ENCODE measurements at regions not wholly inside any gene's neighbourhood (a gene's known extent, or its start where the extent isn't known, plus 50 kb on each side); places are given as distances from the start of the nearest gene placed in this dataset.

- peaks cover 2% of the 10 kb centered on the region for H3K36me3 Mint-ChIP-seq (ENCODE audit: low read depth)
- no peak overlapping the region for H3K4me3 Mint-ChIP-seq
- DNase-seq = no peak
- no peaks in the 10 kb centered on the region for H3K4me1 Mint-ChIP-seq
- peaks cover 2% of the 10 kb centered on the region for H3K9me3 Mint-ChIP-seq (ENCODE audit: low read depth)
- intact Hi-C loops (cut with DNase I, micrococcal nuclease) = no loop called here
- H3K27ac Mint-ChIP-seq = no peak overlapping the region
- POLR2A ChIA-PET = no interaction called here
- H3K27me3 Mint-ChIP-seq = peaks cover 78% of the 10 kb centered on the region
- no peak for ATAC-seq
- CTCF ChIA-PET = no interaction called here
Measured at GRCh38 chr6:28764761-28765282, 159.0 kb downstream of the TRIM27 start.

- Mint-ChIP-seq H3K4me3 (no peak overlapping the region), H3K36me3 (ENCODE audit: low read depth) (peaks cover 2% of the 10 kb centered on the region), H3K27ac (no peak overlapping the region), H3K9me3 (ENCODE audit: low read depth) (peaks cover 4% of the 10 kb centered on the region), H3K27me3 (peaks cover 83% of the 10 kb centered on the region), H3K4me1 (no peaks in the 10 kb centered on the region)
- ChIA-PET CTCF (interaction anchor here (0.6 kb wide), 1 partner anchor 33 kb away, joined by 3 read pairs; no protein-coding TSS in a partner anchor), POLR2A (no interaction called here)
- DNase-seq (no peak), ATAC-seq (no peak)
- intact Hi-C loops (cut with DNase I, micrococcal nuclease) = no loop called here
Measured at GRCh38 chr6:28765978-28766351, 157.8 kb downstream of the TRIM27 start.

- Mint-ChIP-seq H3K36me3 (ENCODE audit: low read depth) (peaks cover 2% of the 10 kb centered on the region), H3K4me1 (no peaks in the 10 kb centered on the region), H3K27ac (no peak overlapping the region), H3K9me3 (ENCODE audit: low read depth) (peaks cover 4% of the 10 kb centered on the region), H3K4me3 (no peak overlapping the region), H3K27me3 (peaks cover 86% of the 10 kb centered on the region)
- CTCF ChIA-PET = interaction anchor here (0.6 kb wide), 1 partner anchor 33 kb away, joined by 3 read pairs; no protein-coding TSS in a partner anchor
- intact Hi-C loops (cut with DNase I, micrococcal nuclease) = no loop called here
- DNase-seq (no peak), ATAC-seq (no peak)
- POLR2A ChIA-PET = no interaction called here
Measured at GRCh38 chr6:28766426-28766825, 157.4 kb downstream of the TRIM27 start.

GRCh38 chr6:28767133-28767532 is 156.7 kb downstream of the TRIM27 start:
- CTCF ChIA-PET = no interaction called here
- H3K4me1 Mint-ChIP-seq = no peaks in the 10 kb centered on the region
- intact Hi-C loops (cut with DNase I, micrococcal nuclease) = no loop called here
- POLR2A ChIA-PET = no interaction called here
- no peak for DNase-seq
- no peak for ATAC-seq
- H3K27me3 Mint-ChIP-seq = peaks cover 88% of the 10 kb centered on the region
- no peak overlapping the region for H3K4me3 Mint-ChIP-seq
- H3K9me3 Mint-ChIP-seq (ENCODE audit: low read depth) = peaks cover 4% of the 10 kb centered on the region
- peaks cover 2% of the 10 kb centered on the region for H3K36me3 Mint-ChIP-seq (ENCODE audit: low read depth)
- no peak overlapping the region for H3K27ac Mint-ChIP-seq

- H3K9me3 Mint-ChIP-seq (ENCODE audit: low read depth) = peaks cover 4% of the 10 kb centered on the region
- ChIA-PET CTCF (no interaction called here), POLR2A (no interaction called here)
- H3K36me3 Mint-ChIP-seq (ENCODE audit: low read depth) = peaks cover 2% of the 10 kb centered on the region
- intact Hi-C loops (cut with DNase I, micrococcal nuclease) = no loop called here
- peaks cover 91% of the 10 kb centered on the region for H3K27me3 Mint-ChIP-seq
- DNase-seq (no peak), ATAC-seq (no peak)
- H3K27ac Mint-ChIP-seq = no peak overlapping the region
- peaks cover 1% of the 10 kb centered on the region for H3K4me1 Mint-ChIP-seq
- H3K4me3 Mint-ChIP-seq = no peak overlapping the region
Measured at GRCh38 chr6:28767691-28768090, 156.1 kb downstream of the TRIM27 start.

- intact Hi-C loops (cut with DNase I, micrococcal nuclease) = no loop called here
- Mint-ChIP-seq H3K9me3 (ENCODE audit: low read depth) (peaks cover 4% of the 10 kb centered on the region), H3K27me3 (peaks cover 94% of the 10 kb centered on the region), H3K36me3 (ENCODE audit: low read depth) (peaks cover 2% of the 10 kb centered on the region), H3K4me3 (no peak overlapping the region), H3K27ac (no peak overlapping the region), H3K4me1 (peaks cover 7% of the 10 kb centered on the region)
- DNase-seq (no peak), ATAC-seq (no peak)
- POLR2A ChIA-PET = no interaction called here
- CTCF ChIA-PET = no interaction called here
Measured at GRCh38 chr6:28768187-28768913, 155.4 kb downstream of the TRIM27 start.

- H3K4me3 Mint-ChIP-seq = no peak overlapping the region
- peaks cover 5% of the 10 kb centered on the region for H3K9me3 Mint-ChIP-seq (ENCODE audit: low read depth)
- CTCF ChIA-PET = interaction anchor here (0.6 kb wide), 1 partner anchor 56 kb away, joined by 3 read pairs; no protein-coding TSS in a partner anchor
- ATAC-seq = no peak
- H3K36me3 Mint-ChIP-seq (ENCODE audit: low read depth) = peaks cover 3% of the 10 kb centered on the region
- POLR2A ChIA-PET = no interaction called here
- peaks cover 94% of the 10 kb centered on the region for H3K27me3 Mint-ChIP-seq
- DNase-seq = no peak
- intact Hi-C loops (cut with DNase I, micrococcal nuclease) = loop anchor here in 1 of 2 experiments (10.0 kb wide), 1 partner anchor 135 kb away; no protein-coding TSS in a partner anchor
- no peak overlapping the region for H3K27ac Mint-ChIP-seq
- peaks cover 7% of the 10 kb centered on the region for H3K4me1 Mint-ChIP-seq
Measured at GRCh38 chr6:28769626-28770402, 154.0 kb downstream of the TRIM27 start.

GRCh38 chr6:28770732-28771131 is 153.1 kb downstream of the TRIM27 start:
- no peak for ATAC-seq
- no peak for DNase-seq
- H3K27me3 Mint-ChIP-seq = peaks cover 93% of the 10 kb centered on the region
- H3K36me3 Mint-ChIP-seq (ENCODE audit: low read depth) = peaks cover 4% of the 10 kb centered on the region
- peaks cover 4% of the 10 kb centered on the region for H3K9me3 Mint-ChIP-seq (ENCODE audit: low read depth)
- no peak overlapping the region for H3K4me3 Mint-ChIP-seq
- ChIA-PET POLR2A (no interaction called here), CTCF (no interaction called here)
- intact Hi-C loops (cut with DNase I, micrococcal nuclease) = loop anchor here in 1 of 2 experiments (10.0 kb wide), 1 partner anchor 136 kb away; no protein-coding TSS in a partner anchor
- no peak overlapping the region for H3K27ac Mint-ChIP-seq
- peaks cover 7% of the 10 kb centered on the region for H3K4me1 Mint-ChIP-seq

GRCh38 chr6:28771401-28772267 is 152.2 kb downstream of the TRIM27 start:
- CTCF ChIA-PET = interaction anchor here (0.7 kb wide), 2 partner anchors 234 to 298 kb away, joined by 3 to 4 read pairs; no protein-coding TSS in a partner anchor
- POLR2A ChIA-PET = no interaction called here
- ATAC-seq = no peak
- Mint-ChIP-seq H3K27me3 (peaks cover 92% of the 10 kb centered on the region), H3K9me3 (ENCODE audit: low read depth) (peaks cover 8% of the 10 kb centered on the region), H3K4me3 (no peak overlapping the region), H3K27ac (no peak overlapping the region), H3K4me1 (peaks cover 7% of the 10 kb centered on the region), H3K36me3 (ENCODE audit: low read depth) (peaks cover 4% of the 10 kb centered on the region)
- peak; percentile 39 for DNase-seq
- intact Hi-C loops (cut with DNase I, micrococcal nuclease) = loop anchor here in 1 of 2 experiments (10.0 kb wide), 1 partner anchor 137 kb away; no protein-coding TSS in a partner anchor

- no peak for ATAC-seq
- H3K4me3 Mint-ChIP-seq = peak overlapping the region; percentile 9
- POLR2A ChIA-PET = no interaction called here
- peaks cover 4% of the 10 kb centered on the region for H3K36me3 Mint-ChIP-seq (ENCODE audit: low read depth)
- peak overlapping the region; percentile 20 for H3K27ac Mint-ChIP-seq
- peaks cover 7% of the 10 kb centered on the region for H3K4me1 Mint-ChIP-seq
- H3K27me3 Mint-ChIP-seq = peaks cover 90% of the 10 kb centered on the region
- CTCF ChIA-PET = interaction anchor here (0.7 kb wide), 2 partner anchors 233 to 299 kb away, joined by 3 to 4 read pairs; no protein-coding TSS in a partner anchor
- intact Hi-C loops (cut with DNase I, micrococcal nuclease) = loop anchor here in 1 of 2 experiments (10.0 kb wide), 1 partner anchor 138 kb away; no protein-coding TSS in a partner anchor
- H3K9me3 Mint-ChIP-seq (ENCODE audit: low read depth) = peaks cover 8% of the 10 kb centered on the region
- peak; percentile 35 for DNase-seq
Measured at GRCh38 chr6:28772480-28773381, 151.1 kb downstream of the TRIM27 start.
